HCT116 (cell line): ENCODE measurements at regions not wholly inside any gene's neighbourhood (a gene's known extent, or its start where the extent isn't known, plus 50 kb on each side); places are given as distances from the start of the nearest gene placed in this dataset.

Experiments
- ATAC-seq: fragments of 200-7000 bp; cut with Tn5 transposase; 2 replicates; pipeline ENCODE4 v1.9.1; 2020; ENCODE audit warnings: mild to moderate bottlenecking, moderate library complexity
- BruUV-seq: library from RNA; stranded (reverse); fragments of 400-500 nt; replicated peaks from 2 replicates; lab custom pipeline; 2021; lab: Mats Ljungman, UMichigan
- CTCF ChIA-PET: fragments of 300-600 bp; sonication (Branson Sonifier 250); formaldehyde crosslinking; loops from one replicate; lab custom pipeline; 2021; ENCODE audit warnings: antibody characterized with exemption; lab: Charles Lee
- POLR2A ChIA-PET: fragments of 300-600, 350-600 bp; sonication (Branson Sonifier 250); formaldehyde crosslinking; loops from one replicate; lab custom pipeline; 2021; ENCODE audit warnings: antibody characterized with exemption; lab: Charles Lee
- RAD21 ChIA-PET, 2 experiments: fragments of 300-600 bp; sonication (Branson Sonifier 250); formaldehyde crosslinking; loops; one replicate each; lab custom pipeline; 2023; ENCODE audit warnings: low total read pairs in 2 of 2; ENCODE audit not compliant: uncharacterized antibody in 2 of 2, unreplicated experiment in 2 of 2, low non-redundant PET in 1 of 2; lab: Charles Lee
- DNase-seq: peaks from one replicate; pipeline ENCODE4 v3.0.0-alpha.2; 2010; ENCODE audit warnings: low read depth, low spot score
- H2AFZ ChIP-seq: fragments of 200-600 bp; shearing (Covaris generic), sonication (generic); 2 replicates; pipeline ENCODE4 v1.6.1; 2017; ENCODE audit warnings: low read depth, mixed run types, mixed read lengths, antibody characterized with exemption, low read length; ENCODE audit not compliant: poor library complexity, severe bottlenecking
- H3K27ac ChIP-seq: 2 replicates; pipeline ENCODE4 v1.5.1; 2012; ENCODE audit warnings: low read depth, low read length
- H3K27me3 ChIP-seq: fragments of 200-600 bp; sonication (generic); 2 replicates; pipeline ENCODE4 v1.6.1; 2016; ENCODE audit warnings: mixed run types, low read length, mixed read lengths; ENCODE audit not compliant: insufficient read depth
- H3K36me3 ChIP-seq, 2 experiments: fragments of 200-500 bp in 1 of 2; fragments of 200-600 bp in 1 of 2; sonication (Bioruptor generic) in 1 of 2; sonication (generic) in 1 of 2; 2 replicates each; pipeline versions ENCODE4 v1.5.1 to v1.6.1; 2014 to 2016; ENCODE audit warnings: low read length in 2 of 2, inconsistent platforms in 1 of 2, mixed read lengths in 1 of 2, mixed run types in 1 of 2; ENCODE audit not compliant: insufficient read depth in 2 of 2, control insufficient read depth in 1 of 2
- H3K4me1 ChIP-seq, 2 experiments: fragments of 200-600 bp in 1 of 2; sonication (generic) in 1 of 2; 2 replicates each; pipeline versions ENCODE4 v1.5.1 to v1.6.1; 2012 to 2017; ENCODE audit warnings: low read length in 2 of 2, inconsistent platforms in 1 of 2, mild to moderate bottlenecking in 1 of 2, mixed read lengths in 1 of 2, mixed run types in 1 of 2, moderate library complexity in 1 of 2; ENCODE audit not compliant: insufficient read depth in 2 of 2, control insufficient read depth in 1 of 2
- H3K4me2 ChIP-seq: fragments of 200-600 bp; sonication (generic); 2 replicates; pipeline ENCODE4 v1.6.1; 2017; ENCODE audit warnings: mixed run types, low read length, mixed read lengths
- H3K4me3 ChIP-seq, 2 experiments: fragments of 200-600 bp in 1 of 2; sonication (generic) in 1 of 2; replicated peaks in 1 of 2; 2 replicates each; pipeline ENCODE4 v1.5.1; 2011 to 2016; ENCODE audit warnings: low read length in 2 of 2, control low read depth in 1 of 2, low read depth in 1 of 2, mild to moderate bottlenecking in 1 of 2, mixed read lengths in 1 of 2, mixed run types in 1 of 2
- H3K79me2 ChIP-seq: fragments of 200-600 bp; sonication (generic); 2 replicates; pipeline ENCODE4 v1.6.1; 2017; ENCODE audit warnings: mild to moderate bottlenecking, mixed run types, low read length, moderate library complexity, mixed read lengths; ENCODE audit not compliant: insufficient read depth
- H3K9ac ChIP-seq: fragments of 200-600 bp; sonication (generic); 2 replicates; pipeline ENCODE4 v1.6.1; 2016; ENCODE audit warnings: low read length, mixed read lengths
- H3K9me2 ChIP-seq: fragments of 200-600 bp; sonication (generic), shearing (Covaris generic); 2 replicates; pipeline ENCODE4 v1.6.1; 2017; ENCODE audit warnings: mixed run types, mild to moderate bottlenecking, moderate library complexity; ENCODE audit not compliant: insufficient read depth
- H3K9me3 ChIP-seq, 2 experiments: fragments of 200-500 bp in 1 of 2; fragments of 200-600 bp in 1 of 2; sonication (Bioruptor generic) in 1 of 2; sonication (generic) in 1 of 2; 2 replicates each; pipeline ENCODE4 v1.6.1; 2014 to 2017; ENCODE audit warnings: low read length in 2 of 2, mixed read lengths in 2 of 2, inconsistent platforms in 1 of 2, low read depth in 1 of 2, mild to moderate bottlenecking in 1 of 2, mixed run types in 1 of 2, moderate library complexity in 1 of 2; ENCODE audit not compliant: control insufficient read depth in 1 of 2, insufficient read depth in 1 of 2
- H4K20me1 ChIP-seq: fragments of 200-600 bp; sonication (generic), shearing (Covaris generic); 2 replicates; pipeline ENCODE4 v1.6.1; 2017; ENCODE audit warnings: mixed run types, mild to moderate bottlenecking, moderate library complexity; ENCODE audit not compliant: insufficient read depth
- CEBPB ChIP-seq: IDR thresholded peaks from 2 replicates; pipeline ENCODE4 v1.6.1; 2012; ENCODE audit warnings: low read depth
- EGR1 ChIP-seq: IDR thresholded peaks from 2 replicates; pipeline ENCODE4 v1.6.1; 2012; ENCODE audit warnings: low read depth
- ELF1 ChIP-seq: IDR thresholded peaks from 2 replicates; pipeline ENCODE4 v1.6.1; 2012; ENCODE audit warnings: low read depth, borderline replicate concordance
- EZH2 ChIP-seq: fragments of 200-600 bp; sonication (generic); IDR thresholded peaks from 2 replicates; pipeline ENCODE4 v1.6.1; 2017; ENCODE audit warnings: antibody characterized with exemption, mixed run types
- EZH2phosphoT487 ChIP-seq: fragments of 200-600 bp; IDR thresholded peaks from 2 replicates; pipeline ENCODE4 v1.6.1; 2018; ENCODE audit warnings: antibody characterized with exemption, borderline replicate concordance
- FOSL1 ChIP-seq: IDR thresholded peaks from 2 replicates; pipeline ENCODE4 v1.6.1; 2012; ENCODE audit warnings: low read depth
- POLR2AphosphoS5 ChIP-seq: IDR thresholded peaks from 2 replicates; pipeline ENCODE4 v1.6.1; 2011; ENCODE audit warnings: mild to moderate bottlenecking, low read depth, low read length, moderate library complexity
- RAD21 ChIP-seq: IDR thresholded peaks from 2 replicates; pipeline ENCODE4 v1.6.1; 2012; ENCODE audit warnings: low read depth, mild to moderate bottlenecking
- SIN3A ChIP-seq: IDR thresholded peaks from 2 replicates; pipeline ENCODE4 v1.6.1; 2012; ENCODE audit warnings: low read depth
- SRF ChIP-seq: IDR thresholded peaks from 2 replicates; pipeline ENCODE4 v1.6.1; 2012; ENCODE audit warnings: low read depth
- TCF7L2 ChIP-seq: IDR thresholded peaks from 2 replicates; pipeline ENCODE4 v1.7.0; 2011; ENCODE audit warnings: borderline replicate concordance, inconsistent platforms; ENCODE audit not compliant: insufficient read depth, insufficient read length; ENCODE audit errors: extremely low read depth
- ZFX ChIP-seq: fragments of 450-650 bp; IDR thresholded peaks from 2 replicates; pipeline ENCODE4 v1.6.1; 2017
- intact Hi-C: fragments of 100-400 bp; cut with micrococcal nuclease; formaldehyde crosslinking; loops from 2 replicates; pipeline ENCODE4 v1.10.0; 2022
- TF ChIP-seq, protein P1 (sequence below), 3 experiments: fragments of 200-600 bp in 1 of 3; sonication (generic) in 1 of 3; IDR thresholded peaks in 2 of 3; conservative IDR thresholded peaks in 1 of 3; 2 replicates each; pipeline ENCODE4 v1.5.1; 2012 to 2017; ENCODE audit warnings: low read depth in 2 of 3, low read length in 2 of 3, antibody characterized with exemption in 1 of 3, borderline replicate concordance in 1 of 3, control low read depth in 1 of 3, mild to moderate bottlenecking in 1 of 3, mixed read lengths in 1 of 3, mixed run types in 1 of 3, moderate library complexity in 1 of 3; ENCODE audit not compliant: insufficient read depth in 1 of 3
- TF ChIP-seq, protein P2 (sequence below): IDR thresholded peaks from 2 replicates; pipeline ENCODE4 v1.6.1; 2012; ENCODE audit warnings: low read depth
- TF ChIP-seq, protein P3 (sequence below): IDR thresholded peaks from 2 replicates; pipeline ENCODE4 v1.6.1; 2012
- TF ChIP-seq, protein P4 (sequence below): IDR thresholded peaks from 2 replicates; pipeline ENCODE4 v1.6.1; 2012

DNA sequence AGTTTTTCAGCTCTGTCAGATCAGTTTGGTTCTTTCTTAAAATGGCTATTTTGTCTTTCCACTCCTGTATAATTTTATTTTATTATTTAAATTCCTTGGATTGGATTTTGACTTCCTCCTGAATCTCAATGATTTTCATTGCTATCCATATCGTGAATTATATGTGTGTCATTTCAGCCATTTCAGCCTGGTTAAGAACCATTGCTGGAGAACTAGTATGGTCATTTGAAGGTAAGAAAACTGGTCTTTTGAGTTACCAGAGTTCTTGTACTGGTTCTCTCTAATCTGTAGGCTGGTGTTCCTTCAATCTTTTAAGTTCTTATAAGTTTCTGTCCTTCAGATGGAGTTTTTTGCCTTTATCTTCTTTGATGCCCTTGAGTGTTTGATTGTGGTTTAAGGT lies 815.5 kb downstream of the KLHL13 start:
- no TSS peak for BruUV-seq
- POLR2A ChIA-PET, result no interaction called here
- TF ChIP-seq SIN3A (no peak), FOSL1 (no peak)
- H3K79me2 ChIP-seq, result no peaks in the 10 kb centered on the region
- no peaks in the 10 kb centered on the region for H3K27me3 ChIP-seq
- H3K27ac ChIP-seq, result no peak overlapping the region
- no peaks in the 10 kb centered on the region for H4K20me1 ChIP-seq
- RAD21 ChIA-PET, result no interaction called here
- H2AFZ ChIP-seq, result no peak overlapping the region
- no peaks in the 10 kb centered on the region for H3K9me3 ChIP-seq
- H3K9me2 ChIP-seq, result no peaks in the 10 kb centered on the region
- H3K36me3 ChIP-seq, result no peaks in the 10 kb centered on the region
- CTCF ChIA-PET, result no interaction called here
- no peak overlapping the region for H3K4me2 ChIP-seq
- no peak overlapping the region for H3K4me3 ChIP-seq
- ATAC-seq (no peak), DNase-seq (no peak)
- intact Hi-C loops, result no loop called here
- no peak overlapping the region for H3K9ac ChIP-seq
- H3K4me1 ChIP-seq, result no peaks in the 10 kb centered on the region

DNA sequence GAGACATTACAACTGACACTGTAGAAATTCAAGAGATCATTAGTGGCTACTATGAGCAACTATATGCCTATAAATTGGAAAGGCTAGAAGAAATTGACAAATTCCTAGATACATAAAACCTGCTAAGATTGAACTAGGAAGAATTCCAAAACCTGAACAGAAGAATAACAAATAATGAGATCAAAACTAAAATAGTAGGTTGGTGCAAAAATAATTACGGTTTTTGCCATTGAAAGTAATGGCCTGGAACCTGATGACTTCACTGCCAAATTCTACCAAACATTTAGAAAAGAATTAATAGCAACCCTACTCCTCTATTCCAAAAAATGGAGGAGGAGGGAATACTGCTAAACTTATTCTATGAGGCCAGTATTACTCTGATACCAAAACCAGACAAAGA lies 824.9 kb downstream of the KLHL13 start:
- H3K27ac ChIP-seq, result no peak overlapping the region
- H3K4me2 ChIP-seq, result no peak overlapping the region
- no peak overlapping the region for H2AFZ ChIP-seq
- ATAC-seq, result no peak
- no peak overlapping the region for H3K9ac ChIP-seq
- RAD21 ChIA-PET, result no interaction called here
- no peaks in the 10 kb centered on the region for H3K4me1 ChIP-seq
- no TSS peak for BruUV-seq
- intact Hi-C loops, result no loop called here
- H3K27me3 ChIP-seq, result no peaks in the 10 kb centered on the region
- no peaks in the 10 kb centered on the region for H3K9me2 ChIP-seq
- POLR2A ChIA-PET, result no interaction called here
- H3K9me3 ChIP-seq, result no peaks in the 10 kb centered on the region
- CTCF ChIA-PET, result no interaction called here
- H3K4me3 ChIP-seq, result no peak overlapping the region
- no peak for DNase-seq
- no peaks in the 10 kb centered on the region for H3K79me2 ChIP-seq
- H3K36me3 ChIP-seq, result no peaks in the 10 kb centered on the region
- H4K20me1 ChIP-seq, result no peaks in the 10 kb centered on the region
- TF ChIP-seq SRF (no peak), SIN3A (no peak), TCF7L2 (no peak), FOSL1 (no peak), POLR2AphosphoS5 (no peak), CEBPB (no peak), RAD21 (no peak), EZH2 (no peak), EGR1 (no peak), ELF1 (no peak), EZH2phosphoT487 (no peak), ZFX (no peak)
- TF ChIP-seq, protein P1, sequence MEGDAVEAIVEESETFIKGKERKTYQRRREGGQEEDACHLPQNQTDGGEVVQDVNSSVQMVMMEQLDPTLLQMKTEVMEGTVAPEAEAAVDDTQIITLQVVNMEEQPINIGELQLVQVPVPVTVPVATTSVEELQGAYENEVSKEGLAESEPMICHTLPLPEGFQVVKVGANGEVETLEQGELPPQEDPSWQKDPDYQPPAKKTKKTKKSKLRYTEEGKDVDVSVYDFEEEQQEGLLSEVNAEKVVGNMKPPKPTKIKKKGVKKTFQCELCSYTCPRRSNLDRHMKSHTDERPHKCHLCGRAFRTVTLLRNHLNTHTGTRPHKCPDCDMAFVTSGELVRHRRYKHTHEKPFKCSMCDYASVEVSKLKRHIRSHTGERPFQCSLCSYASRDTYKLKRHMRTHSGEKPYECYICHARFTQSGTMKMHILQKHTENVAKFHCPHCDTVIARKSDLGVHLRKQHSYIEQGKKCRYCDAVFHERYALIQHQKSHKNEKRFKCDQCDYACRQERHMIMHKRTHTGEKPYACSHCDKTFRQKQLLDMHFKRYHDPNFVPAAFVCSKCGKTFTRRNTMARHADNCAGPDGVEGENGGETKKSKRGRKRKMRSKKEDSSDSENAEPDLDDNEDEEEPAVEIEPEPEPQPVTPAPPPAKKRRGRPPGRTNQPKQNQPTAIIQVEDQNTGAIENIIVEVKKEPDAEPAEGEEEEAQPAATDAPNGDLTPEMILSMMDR (IDR thresholded peaks at IDR 0.05 in 2 of 3, conservative IDR thresholded peaks at IDR 0.05 in 1 of 3; ENCODE audit: borderline replicate concordance in 1 of 3, insufficient read depth in 1 of 3, low read depth in 2 of 3, low read length in 2 of 3), result no peak
- TF ChIP-seq, protein P2, sequence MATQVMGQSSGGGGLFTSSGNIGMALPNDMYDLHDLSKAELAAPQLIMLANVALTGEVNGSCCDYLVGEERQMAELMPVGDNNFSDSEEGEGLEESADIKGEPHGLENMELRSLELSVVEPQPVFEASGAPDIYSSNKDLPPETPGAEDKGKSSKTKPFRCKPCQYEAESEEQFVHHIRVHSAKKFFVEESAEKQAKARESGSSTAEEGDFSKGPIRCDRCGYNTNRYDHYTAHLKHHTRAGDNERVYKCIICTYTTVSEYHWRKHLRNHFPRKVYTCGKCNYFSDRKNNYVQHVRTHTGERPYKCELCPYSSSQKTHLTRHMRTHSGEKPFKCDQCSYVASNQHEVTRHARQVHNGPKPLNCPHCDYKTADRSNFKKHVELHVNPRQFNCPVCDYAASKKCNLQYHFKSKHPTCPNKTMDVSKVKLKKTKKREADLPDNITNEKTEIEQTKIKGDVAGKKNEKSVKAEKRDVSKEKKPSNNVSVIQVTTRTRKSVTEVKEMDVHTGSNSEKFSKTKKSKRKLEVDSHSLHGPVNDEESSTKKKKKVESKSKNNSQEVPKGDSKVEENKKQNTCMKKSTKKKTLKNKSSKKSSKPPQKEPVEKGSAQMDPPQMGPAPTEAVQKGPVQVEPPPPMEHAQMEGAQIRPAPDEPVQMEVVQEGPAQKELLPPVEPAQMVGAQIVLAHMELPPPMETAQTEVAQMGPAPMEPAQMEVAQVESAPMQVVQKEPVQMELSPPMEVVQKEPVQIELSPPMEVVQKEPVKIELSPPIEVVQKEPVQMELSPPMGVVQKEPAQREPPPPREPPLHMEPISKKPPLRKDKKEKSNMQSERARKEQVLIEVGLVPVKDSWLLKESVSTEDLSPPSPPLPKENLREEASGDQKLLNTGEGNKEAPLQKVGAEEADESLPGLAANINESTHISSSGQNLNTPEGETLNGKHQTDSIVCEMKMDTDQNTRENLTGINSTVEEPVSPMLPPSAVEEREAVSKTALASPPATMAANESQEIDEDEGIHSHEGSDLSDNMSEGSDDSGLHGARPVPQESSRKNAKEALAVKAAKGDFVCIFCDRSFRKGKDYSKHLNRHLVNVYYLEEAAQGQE, result no peak
- TF ChIP-seq, protein P3, sequence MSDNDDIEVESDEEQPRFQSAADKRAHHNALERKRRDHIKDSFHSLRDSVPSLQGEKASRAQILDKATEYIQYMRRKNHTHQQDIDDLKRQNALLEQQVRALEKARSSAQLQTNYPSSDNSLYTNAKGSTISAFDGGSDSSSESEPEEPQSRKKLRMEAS, result no peak
- TF ChIP-seq, protein P4, sequence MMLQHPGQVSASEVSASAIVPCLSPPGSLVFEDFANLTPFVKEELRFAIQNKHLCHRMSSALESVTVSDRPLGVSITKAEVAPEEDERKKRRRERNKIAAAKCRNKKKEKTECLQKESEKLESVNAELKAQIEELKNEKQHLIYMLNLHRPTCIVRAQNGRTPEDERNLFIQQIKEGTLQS, result no peak
